ENCODE measurements at regions not wholly inside any gene's neighbourhood (a gene's known extent, or its start where the extent isn't known, plus 50 kb on each side); places are given as distances from the start of the nearest gene placed in this dataset.

- H3K27me3 Mint-ChIP-seq (ENCODE audit: unreplicated experiment): no peaks in the 10 kb centered on the region
- DNase-seq: no peak
These were observed 602.2 kb downstream of the FBXO15 start for GRCh38 chr18:73545472-73545871.

GRCh38 chr18:73544617-73545016 lies 603.0 kb downstream of the FBXO15 start:
- no peak for TF ChIP-seq CTCF (IDR thresholded peaks at IDR 0.05; ENCODE audit: partially characterized antibody, unreplicated experiment)
- Mint-ChIP-seq H3K27ac (ENCODE audit: unreplicated experiment) (no peak overlapping the region), H3K4me3 (ENCODE audit: unreplicated experiment) (no peak overlapping the region), H3K36me3 (ENCODE audit: unreplicated experiment) (no peaks in the 10 kb centered on the region), H3K27me3 (ENCODE audit: unreplicated experiment) (no peaks in the 10 kb centered on the region), H3K9me3 (ENCODE audit: unreplicated experiment) (no peaks in the 10 kb centered on the region), H3K4me1 (ENCODE audit: low read depth, unreplicated experiment) (no peaks in the 10 kb centered on the region)
- no peak for DNase-seq

More at GRCh38 chr18:73545472-73545871, 602.2 kb downstream of the FBXO15 start:
- no peak for TF ChIP-seq CTCF (IDR thresholded peaks at IDR 0.05; ENCODE audit: partially characterized antibody, unreplicated experiment)
- no peaks in the 10 kb centered on the region for H3K36me3 Mint-ChIP-seq (ENCODE audit: unreplicated experiment)
- H3K4me1 Mint-ChIP-seq (ENCODE audit: low read depth, unreplicated experiment): no peaks in the 10 kb centered on the region
- H3K27ac Mint-ChIP-seq (ENCODE audit: unreplicated experiment): no peak overlapping the region
- no peaks in the 10 kb centered on the region for H3K9me3 Mint-ChIP-seq (ENCODE audit: unreplicated experiment)
- no peak overlapping the region for H3K4me3 Mint-ChIP-seq (ENCODE audit: unreplicated experiment)

GRCh38 chr18:73544032-73544431 lies 603.6 kb downstream of the FBXO15 start:
- no peak for DNase-seq
- Mint-ChIP-seq H3K9me3 (ENCODE audit: unreplicated experiment) (no peaks in the 10 kb centered on the region), H3K27ac (ENCODE audit: unreplicated experiment) (no peak overlapping the region), H3K4me3 (ENCODE audit: unreplicated experiment) (no peak overlapping the region), H3K4me1 (ENCODE audit: low read depth, unreplicated experiment) (no peaks in the 10 kb centered on the region), H3K27me3 (ENCODE audit: unreplicated experiment) (no peaks in the 10 kb centered on the region), H3K36me3 (ENCODE audit: unreplicated experiment) (no peaks in the 10 kb centered on the region)
- no peak for TF ChIP-seq CTCF (IDR thresholded peaks at IDR 0.05; ENCODE audit: partially characterized antibody, unreplicated experiment)

GRCh38 chr18:73535990-73536389 lies 611.6 kb downstream of the FBXO15 start:
- no peak overlapping the region for H3K4me3 Mint-ChIP-seq (ENCODE audit: unreplicated experiment)
- H3K4me1 Mint-ChIP-seq (ENCODE audit: low read depth, unreplicated experiment): no peaks in the 10 kb centered on the region
- no peak overlapping the region for H3K27ac Mint-ChIP-seq (ENCODE audit: unreplicated experiment)
- TF ChIP-seq CTCF (IDR thresholded peaks at IDR 0.05; ENCODE audit: partially characterized antibody, unreplicated experiment): no peak
- peaks cover 4% of the 10 kb centered on the region for H3K27me3 Mint-ChIP-seq (ENCODE audit: unreplicated experiment)
- no peaks in the 10 kb centered on the region for H3K9me3 Mint-ChIP-seq (ENCODE audit: unreplicated experiment)
- no peak for DNase-seq
- no peaks in the 10 kb centered on the region for H3K36me3 Mint-ChIP-seq (ENCODE audit: unreplicated experiment)

GRCh38 chr18:73535189-73535588 lies 612.4 kb downstream of the FBXO15 start:
- Mint-ChIP-seq H3K27me3 (ENCODE audit: unreplicated experiment) (peaks cover 4% of the 10 kb centered on the region), H3K36me3 (ENCODE audit: unreplicated experiment) (peaks cover 7% of the 10 kb centered on the region), H3K4me3 (ENCODE audit: unreplicated experiment) (no peak overlapping the region), H3K4me1 (ENCODE audit: low read depth, unreplicated experiment) (no peaks in the 10 kb centered on the region), H3K27ac (ENCODE audit: unreplicated experiment) (no peak overlapping the region), H3K9me3 (ENCODE audit: unreplicated experiment) (no peaks in the 10 kb centered on the region)
- DNase-seq: no peak
- no peak for TF ChIP-seq CTCF (IDR thresholded peaks at IDR 0.05; ENCODE audit: partially characterized antibody, unreplicated experiment)

Data from glutamatergic neuron (in vitro differentiated cells).